NCI-H2196 (cell line): ENCODE measurements at regions not wholly inside any gene's neighbourhood (a gene's known extent, or its start where the extent isn't known, plus 50 kb on each side); places are given as distances from the start of the nearest gene placed in this dataset.

ENCODE experiments used
- DNase-seq: peaks from one replicate; lab custom pipeline; 2025; ENCODE audit not compliant: unreplicated experiment; lab: John Stamatoyannopoulos, UW

GRCh38 chrX:39912126-39912525 lies 185.6 kb downstream of the BCOR start:
- DNase-seq: no peak

- no peak for DNase-seq
These were observed 182.7 kb downstream of the BCOR start for GRCh38 chrX:39915081-39915480.

- DNase-seq: no peak
These were observed 182.2 kb downstream of the BCOR start for GRCh38 chrX:39915596-39915995.

- DNase-seq: peak; percentile 13
These were observed 175.9 kb downstream of the BCOR start for GRCh38 chrX:39921838-39922237.

GRCh38 chrX:39922488-39922887 lies 175.3 kb downstream of the BCOR start:
- no peak for DNase-seq

- DNase-seq: no peak
These were observed 174.8 kb downstream of the BCOR start for GRCh38 chrX:39922926-39923325.

- no peak for DNase-seq
These were observed 170.4 kb downstream of the BCOR start for GRCh38 chrX:39927380-39927779.

GRCh38 chrX:39928704-39929378 lies 168.9 kb downstream of the BCOR start:
- no peak for DNase-seq

- DNase-seq: no peak
These were observed 168.3 kb downstream of the BCOR start for GRCh38 chrX:39929379-39930025.

GRCh38 chrX:39930786-39931528 lies 166.8 kb downstream of the BCOR start:
- DNase-seq: no peak

- no peak for DNase-seq
These were observed 166.1 kb downstream of the BCOR start for GRCh38 chrX:39931529-39932282.

- DNase-seq: no peak
These were observed 162.2 kb downstream of the BCOR start for GRCh38 chrX:39935411-39936064.

- no peak for DNase-seq
These were observed 160.6 kb downstream of the BCOR start for GRCh38 chrX:39936886-39937770.

- no peak for DNase-seq
These were observed 159.3 kb downstream of the BCOR start for GRCh38 chrX:39938466-39938865.

- no peak for DNase-seq
These were observed 158.1 kb downstream of the BCOR start for GRCh38 chrX:39939678-39940077.

GRCh38 chrX:39941332-39941920 lies 156.3 kb downstream of the BCOR start:
- no peak for DNase-seq

GRCh38 chrX:39944416-39944815 lies 153.3 kb downstream of the BCOR start:
- DNase-seq: no peak

- no peak for DNase-seq
These were observed 152.0 kb downstream of the BCOR start for GRCh38 chrX:39945709-39946108.

- no peak for DNase-seq
These were observed 150.9 kb downstream of the BCOR start for GRCh38 chrX:39946822-39947221.

- no peak for DNase-seq
These were observed 149.2 kb downstream of the BCOR start for GRCh38 chrX:39948582-39948981.
